Upper lobe of right lung (tissue), 1 donor: ENCODE measurements at regions not wholly inside any gene's neighbourhood (a gene's known extent, or its start where the extent isn't known, plus 50 kb on each side); places are given as distances from the start of the nearest gene placed in this dataset.
"Not testable (repeated sequence)": the region's sequence is repeated elsewhere in the genome, so short reads cannot be mapped to it uniquely, and the experiment has no call there.

Experiments used
- ATAC-seq: fragments of 200-7000 bp; cut with Tn5 transposase; one replicate; pipeline ENCODE4 v1.9.1; 2020; ENCODE audit warnings: mild to moderate bottlenecking, moderate library complexity
- DNase-seq: peaks from one replicate; pipeline ENCODE4 v3.0.0-alpha.2; 2020
- H3K27ac ChIP-seq: fragments of 200-600 bp; one replicate; pipeline ENCODE4 v1.8.0; 2022
- H3K27me3 ChIP-seq: fragments of 200-600 bp; one replicate; pipeline ENCODE4 v1.8.0; 2022; ENCODE audit warnings: mild to moderate bottlenecking
- H3K36me3 ChIP-seq: fragments of 200-600 bp; one replicate; pipeline ENCODE4 v1.8.0; 2022
- H3K4me1 ChIP-seq: fragments of 200-600 bp; one replicate; pipeline ENCODE4 v1.8.0; 2022
- H3K4me3 ChIP-seq: fragments of 200-600 bp; one replicate; pipeline ENCODE4 v1.8.0; 2022; ENCODE audit warnings: mild to moderate bottlenecking
- H3K9me3 ChIP-seq: fragments of 200-600 bp; one replicate; pipeline ENCODE4 v1.8.0; 2022
- CTCF ChIP-seq: fragments of 200-600 bp; IDR thresholded peaks from one replicate; pipeline ENCODE4 v1.8.0; 2022; ENCODE audit warnings: antibody characterized with exemption
- intact Hi-C: fragments of 100-400 bp; cut with DNase I; formaldehyde crosslinking; loops from one replicate; pipeline ENCODE4 v1.11.0; 2022
- donor health status: DM: no; HTN: yes; CAD: no; lungs with severe emphysema.

- Histone ChIP-seq H3K9me3 (peaks cover 5% of the 10 kb centered on the region), H3K4me1 (no peaks in the 10 kb centered on the region), H3K27me3 (no peaks in the 10 kb centered on the region), H3K36me3 (no peaks in the 10 kb centered on the region), H3K4me3 (no peak overlapping the region), H3K27ac (no peak overlapping the region)
- DNase-seq (no peak), ATAC-seq (no peak)
- intact Hi-C loops, result no loop called here
- no peak for TF ChIP-seq CTCF
Measured at GRCh38 chr6:67956352-67956751, 678.7 kb upstream of the ADGRB3 start.

GRCh38 chr6:67952948-67953347 lies 682.1 kb upstream of the ADGRB3 start:
- Histone ChIP-seq H3K4me1 (no peaks in the 10 kb centered on the region), H3K4me3 (no peak overlapping the region), H3K36me3 (no peaks in the 10 kb centered on the region), H3K27ac (no peak overlapping the region), H3K9me3 (peaks cover 5% of the 10 kb centered on the region), H3K27me3 (no peaks in the 10 kb centered on the region)
- TF ChIP-seq CTCF, result no peak
- DNase-seq (no peak), ATAC-seq (no peak)
- intact Hi-C loops, result no loop called here

GRCh38 chr6:67952121-67952520 lies 683.0 kb upstream of the ADGRB3 start:
- H3K4me1 ChIP-seq, result no peaks in the 10 kb centered on the region
- peaks cover 5% of the 10 kb centered on the region for H3K9me3 ChIP-seq
- ATAC-seq (no peak), DNase-seq (no peak)
- intact Hi-C loops, result no loop called here
- no peak for TF ChIP-seq CTCF
- no peaks in the 10 kb centered on the region for H3K36me3 ChIP-seq
- H3K27ac ChIP-seq, result no peak overlapping the region
- no peaks in the 10 kb centered on the region for H3K27me3 ChIP-seq
- H3K4me3 ChIP-seq, result no peak overlapping the region

- H3K27me3 ChIP-seq, H3K4me1 ChIP-seq, ATAC-seq, H3K9me3 ChIP-seq, H3K4me3 ChIP-seq, H3K36me3 ChIP-seq, DNase-seq, intact Hi-C loops, H3K27ac ChIP-seq: not testable (repeated sequence)
Measured at GRCh38 chr6:67947762-67948161, 687.3 kb upstream of the ADGRB3 start.

GRCh38 chr6:67935976-67936477 lies 699.1 kb upstream of the ADGRB3 start:
- DNase-seq (no peak), ATAC-seq (no peak)
- no peak overlapping the region for H3K4me3 ChIP-seq
- no peaks in the 10 kb centered on the region for H3K9me3 ChIP-seq
- H3K27me3 ChIP-seq, result no peaks in the 10 kb centered on the region
- TF ChIP-seq CTCF, result no peak
- H3K4me1 ChIP-seq, result no peaks in the 10 kb centered on the region
- no peaks in the 10 kb centered on the region for H3K36me3 ChIP-seq
- H3K27ac ChIP-seq, result no peak overlapping the region
- intact Hi-C loops, result no loop called here

GRCh38 chr6:67933278-67933677 lies 701.8 kb upstream of the ADGRB3 start:
- DNase-seq (no peak), ATAC-seq (no peak)
- Histone ChIP-seq H3K27ac (no peak overlapping the region), H3K4me3 (no peak overlapping the region), H3K36me3 (no peaks in the 10 kb centered on the region), H3K27me3 (no peaks in the 10 kb centered on the region), H3K4me1 (no peaks in the 10 kb centered on the region), H3K9me3 (no peaks in the 10 kb centered on the region)
- TF ChIP-seq CTCF, result no peak
- intact Hi-C loops, result no loop called here

GRCh38 chr6:67922588-67922987 lies 712.5 kb upstream of the ADGRB3 start:
- intact Hi-C loops, H3K36me3 ChIP-seq, H3K9me3 ChIP-seq, H3K27me3 ChIP-seq, H3K27ac ChIP-seq, H3K4me1 ChIP-seq, ATAC-seq, H3K4me3 ChIP-seq, DNase-seq: not testable (repeated sequence)

- ATAC-seq, intact Hi-C loops, H3K9me3 ChIP-seq, H3K4me1 ChIP-seq, DNase-seq, H3K27me3 ChIP-seq, H3K36me3 ChIP-seq, H3K4me3 ChIP-seq, H3K27ac ChIP-seq: not testable (repeated sequence)
Measured at GRCh38 chr6:67920040-67920439, 715.0 kb upstream of the ADGRB3 start.
